ENCODE measurements at regions not wholly inside any gene's neighbourhood (a gene's known extent, or its start where the extent isn't known, plus 50 kb on each side); places are given as distances from the start of the nearest gene placed in this dataset.

DNA sequence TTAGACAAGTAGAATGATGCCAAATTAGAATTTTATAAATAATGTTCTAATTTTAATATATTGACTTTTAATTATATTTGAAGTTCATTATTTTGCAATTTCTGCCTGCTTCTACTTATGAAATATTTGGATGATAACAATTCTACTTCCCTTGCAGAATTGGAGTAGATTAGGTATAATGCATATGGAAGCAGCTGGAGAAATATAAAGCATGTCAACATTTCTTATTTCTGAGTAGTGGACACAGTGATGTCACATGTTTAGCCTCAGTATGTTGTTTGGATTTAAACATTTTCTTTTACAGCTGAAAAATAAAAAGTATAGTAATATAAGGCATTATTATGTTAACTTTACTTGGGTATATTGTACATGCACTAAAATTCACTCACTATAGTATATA is 344.2 kb upstream of the E2F7 start:
- TF ChIP-seq POLR2A (IDR thresholded peaks at IDR 0.05; ENCODE audit: low read depth, low read length) = no peak
- TF ChIP-seq POLR2AphosphoS5 (IDR thresholded peaks at IDR 0.05; ENCODE audit: low read depth, low read length) = no peak
